A673 (cell line): ENCODE measurements at regions not wholly inside any gene's neighbourhood (a gene's known extent, or its start where the extent isn't known, plus 50 kb on each side); places are given as distances from the start of the nearest gene placed in this dataset.

Experiments used
- BruUV-seq: library from RNA; stranded (reverse); fragments of 400-500 nt; replicated peaks from 2 replicates; lab custom pipeline; 2021; lab: Mats Ljungman, UMichigan
- CTCF ChIA-PET: fragments of 300-600 bp; sonication (Branson Sonifier 250); formaldehyde crosslinking; loops from one replicate; lab custom pipeline; 2022; ENCODE audit warnings: antibody characterized with exemption; lab: Charles Lee
- POLR2A ChIA-PET: fragments of 300-600 bp; sonication (Branson Sonifier 250); formaldehyde crosslinking; loops from one replicate; lab custom pipeline; 2022; ENCODE audit warnings: antibody characterized with exemption; ENCODE audit not compliant: low non-redundant PET; lab: Charles Lee
- DNase-seq: peaks from one replicate; pipeline ENCODE4 v3.0.0-alpha.2; 2015; ENCODE audit warnings: low spot score
- H3K27ac ChIP-seq: fragments of 200-600 bp; sonication (generic); 2 replicates; pipeline ENCODE4 v1.5.1; 2016; ENCODE audit warnings: mixed run types, low read depth, mild to moderate bottlenecking, mixed read lengths, antibody characterized with exemption, low read length; ENCODE audit not compliant: poor library complexity, severe bottlenecking
- H3K27me3 ChIP-seq: fragments of 200-600 bp; sonication (generic); replicated peaks from 2 replicates; pipeline ENCODE4 v1.6.1; 2017; ENCODE audit warnings: mixed run types, low read depth, mild to moderate bottlenecking, mixed read lengths, antibody characterized with exemption, low read length; ENCODE audit not compliant: insufficient read depth, poor library complexity
- H3K36me3 ChIP-seq: fragments of 200-600 bp; sonication (generic); 2 replicates; pipeline ENCODE4 v1.6.1; 2016; ENCODE audit warnings: mixed run types, mild to moderate bottlenecking, mixed read lengths, antibody characterized with exemption, low read length; ENCODE audit not compliant: insufficient read depth, poor library complexity, severe bottlenecking
- H3K4me1 ChIP-seq: fragments of 200-600 bp; sonication (generic); 2 replicates; pipeline ENCODE4 v1.6.1; 2017; ENCODE audit warnings: mixed run types, mild to moderate bottlenecking, mixed read lengths, antibody characterized with exemption, low read length; ENCODE audit not compliant: insufficient read depth, poor library complexity, severe bottlenecking
- H3K4me3 ChIP-seq: fragments of 200-600 bp; sonication (generic); 2 replicates; pipeline ENCODE4 v1.5.1; 2016; ENCODE audit warnings: low read depth, mixed run types, mild to moderate bottlenecking, mixed read lengths, low read length; ENCODE audit not compliant: poor library complexity, severe bottlenecking
- H3K9me3 ChIP-seq: fragments of 200-600 bp; sonication (generic); 2 replicates; pipeline ENCODE4 v1.6.1; 2016; ENCODE audit warnings: mixed run types, low read depth, mild to moderate bottlenecking, mixed read lengths, antibody characterized with exemption, low read length; ENCODE audit not compliant: poor library complexity, severe bottlenecking
- EZH2 ChIP-seq: fragments of 200-600 bp; sonication (generic); IDR thresholded peaks from 2 replicates; pipeline ENCODE4 v1.6.1; 2017; ENCODE audit warnings: borderline replicate concordance, low read depth, mild to moderate bottlenecking, mixed read lengths, antibody characterized with exemption, low read length; ENCODE audit not compliant: poor library complexity, severe bottlenecking
- intact Hi-C: fragments of 100-400 bp; cut with micrococcal nuclease; formaldehyde crosslinking; loops from one replicate; pipeline ENCODE4 v1.10.0; 2022; ENCODE audit not compliant: unreplicated experiment
- TF ChIP-seq, protein P1 (sequence below): fragments of 300-800, 200-600 bp; sonication (generic); conservative IDR thresholded peaks from 2 replicates; pipeline ENCODE4 v1.5.1; 2017; ENCODE audit warnings: low read depth, mild to moderate bottlenecking, antibody characterized with exemption, low read length, moderate library complexity, mixed read lengths

- Histone ChIP-seq H3K4me1 (no peaks in the 10 kb centered on the region), H3K4me3 (no peak overlapping the region), H3K27me3 (no peaks in the 10 kb centered on the region), H3K27ac (no peak overlapping the region), H3K9me3 (peaks cover 6% of the 10 kb centered on the region), H3K36me3 (no peaks in the 10 kb centered on the region)
- DNase-seq: no peak
- intact Hi-C loops: no loop called here
- CTCF ChIA-PET: no interaction called here
- POLR2A ChIA-PET: no interaction called here
- TF ChIP-seq EZH2: no peak
- TF ChIP-seq, protein P1, sequence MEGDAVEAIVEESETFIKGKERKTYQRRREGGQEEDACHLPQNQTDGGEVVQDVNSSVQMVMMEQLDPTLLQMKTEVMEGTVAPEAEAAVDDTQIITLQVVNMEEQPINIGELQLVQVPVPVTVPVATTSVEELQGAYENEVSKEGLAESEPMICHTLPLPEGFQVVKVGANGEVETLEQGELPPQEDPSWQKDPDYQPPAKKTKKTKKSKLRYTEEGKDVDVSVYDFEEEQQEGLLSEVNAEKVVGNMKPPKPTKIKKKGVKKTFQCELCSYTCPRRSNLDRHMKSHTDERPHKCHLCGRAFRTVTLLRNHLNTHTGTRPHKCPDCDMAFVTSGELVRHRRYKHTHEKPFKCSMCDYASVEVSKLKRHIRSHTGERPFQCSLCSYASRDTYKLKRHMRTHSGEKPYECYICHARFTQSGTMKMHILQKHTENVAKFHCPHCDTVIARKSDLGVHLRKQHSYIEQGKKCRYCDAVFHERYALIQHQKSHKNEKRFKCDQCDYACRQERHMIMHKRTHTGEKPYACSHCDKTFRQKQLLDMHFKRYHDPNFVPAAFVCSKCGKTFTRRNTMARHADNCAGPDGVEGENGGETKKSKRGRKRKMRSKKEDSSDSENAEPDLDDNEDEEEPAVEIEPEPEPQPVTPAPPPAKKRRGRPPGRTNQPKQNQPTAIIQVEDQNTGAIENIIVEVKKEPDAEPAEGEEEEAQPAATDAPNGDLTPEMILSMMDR: no peak
- BruUV-seq: no TSS peak
Observed at GRCh38 chr14:61875483-61875882, 113.3 kb downstream of the SNAPC1 start.

DNA sequence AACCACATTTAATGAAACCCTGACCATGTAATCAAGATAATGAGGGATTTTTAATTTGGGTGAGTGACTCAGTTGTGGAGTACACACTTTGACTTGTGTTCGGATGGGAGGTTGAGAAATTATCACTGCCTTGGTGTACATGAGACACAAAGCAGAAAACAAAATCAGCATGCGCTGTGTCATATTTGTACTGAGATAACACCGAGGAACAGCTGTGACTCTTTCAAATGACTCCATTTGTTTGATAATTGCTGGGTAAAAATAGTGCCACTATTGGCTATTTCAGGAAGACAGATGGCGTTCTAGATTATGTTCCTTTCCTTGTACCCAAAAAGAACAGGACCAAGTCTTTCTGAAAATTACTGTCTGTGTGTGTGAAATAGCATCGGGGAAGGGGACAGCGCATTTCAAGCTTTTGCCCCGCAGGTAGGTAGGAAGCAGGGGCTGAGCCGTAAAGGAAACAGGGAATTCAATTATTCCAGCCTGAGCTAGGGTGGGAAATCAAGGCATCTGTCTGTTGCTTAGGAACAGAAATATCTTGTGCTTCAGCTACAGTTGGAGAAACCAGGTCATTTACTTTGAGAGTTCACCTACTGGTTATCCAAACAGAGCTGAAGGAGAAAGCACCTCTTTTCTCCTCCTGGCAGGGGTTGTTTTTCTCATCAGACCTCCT, 114.3 kb downstream of the SNAPC1 start:
- Histone ChIP-seq H3K27ac (no peak overlapping the region), H3K4me1 (no peaks in the 10 kb centered on the region), H3K4me3 (no peak overlapping the region), H3K36me3 (no peaks in the 10 kb centered on the region), H3K9me3 (no peaks in the 10 kb centered on the region), H3K27me3 (no peaks in the 10 kb centered on the region)
- CTCF ChIA-PET: no interaction called here
- intact Hi-C loops: no loop called here
- POLR2A ChIA-PET: no interaction called here
- TF ChIP-seq EZH2: no peak
- TF ChIP-seq, protein P1: no peak
- DNase-seq: no peak
- BruUV-seq: no TSS peak

- POLR2A ChIA-PET: no interaction called here
- Histone ChIP-seq H3K36me3 (no peaks in the 10 kb centered on the region), H3K9me3 (no peaks in the 10 kb centered on the region), H3K4me1 (no peaks in the 10 kb centered on the region), H3K27me3 (no peaks in the 10 kb centered on the region), H3K4me3 (no peak overlapping the region), H3K27ac (no peak overlapping the region)
- DNase-seq: no peak
- TF ChIP-seq EZH2: no peak
- TF ChIP-seq, protein P1: no peak
- BruUV-seq: no TSS peak
- CTCF ChIA-PET: no interaction called here
- intact Hi-C loops: no loop called here
Observed at GRCh38 chr14:61877035-61877390, 114.8 kb downstream of the SNAPC1 start.
